Colonic mucosa (tissue), 4 donors: ENCODE measurements at regions not wholly inside any gene's neighbourhood (a gene's known extent, or its start where the extent isn't known, plus 50 kb on each side); places are given as distances from the start of the nearest gene placed in this dataset.

ENCODE experiments used
- DNase-seq: peaks from one replicate; pipeline ENCODE4 v3.0.0-alpha.2; 2020
- H3K27ac ChIP-seq: fragments of 200-600 bp; one replicate; pipeline ENCODE4 v1.8.0; 2021
- H3K27me3 ChIP-seq: fragments of 200-600 bp; one replicate; pipeline ENCODE4 v1.8.0; 2021
- H3K36me3 ChIP-seq: fragments of 200-600 bp; one replicate; pipeline ENCODE4 v1.8.0; 2021
- H3K4me1 ChIP-seq: fragments of 200-600 bp; one replicate; pipeline ENCODE4 v1.8.0; 2021; ENCODE audit warnings: mild to moderate bottlenecking
- H3K4me3 ChIP-seq: fragments of 200-600 bp; one replicate; pipeline ENCODE4 v1.8.0; 2021
- H3K9ac ChIP-seq, 2 donors: one replicate each; pipeline ENCODE4 v1.7.0; 2013; ENCODE audit warnings: control low read depth in 2 of 2, low read depth in 2 of 2, low read length in 2 of 2
- H3K9me3 ChIP-seq: fragments of 200-600 bp; one replicate; pipeline ENCODE4 v1.8.0; 2021
- intact Hi-C: fragments of 100-400 bp; cut with DNase I; formaldehyde crosslinking; loops from one replicate; pipeline ENCODE4 v1.14.1; 2022
- TF ChIP-seq, protein P1 (sequence below): fragments of 200-600 bp; IDR thresholded peaks from one replicate; pipeline ENCODE4 v1.8.0; 2022; ENCODE audit warnings: antibody characterized with exemption, mild to moderate bottlenecking
- donor health status: healthy.
- donor health status: DM: no; HTN: no; CAD: no.
- donor health status: DM: no; HTN: no; CAD: no.

DNA sequence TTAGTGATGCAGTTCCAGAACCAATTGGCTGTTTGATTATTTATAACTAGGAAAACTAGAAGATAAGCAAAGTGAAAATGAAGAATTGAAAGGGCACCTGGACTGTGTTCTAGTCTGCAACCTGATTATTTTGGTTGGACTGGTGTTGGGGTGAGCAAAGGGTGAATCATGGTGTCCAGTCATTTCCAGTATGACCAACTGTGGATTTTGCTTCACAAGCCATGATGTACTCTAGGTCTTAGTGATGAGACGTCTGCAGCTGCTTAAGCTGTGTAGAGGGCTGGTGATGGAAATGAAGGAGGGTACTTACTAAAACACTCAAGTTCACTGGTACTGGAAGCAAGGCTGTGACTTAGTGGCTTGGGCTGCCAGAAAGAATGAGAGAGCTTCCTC is 193.2 kb upstream of the FRMD6 start:
- no peak overlapping the region for H3K27ac ChIP-seq
- no peaks in the 10 kb centered on the region for H3K9me3 ChIP-seq
- no peak overlapping the region for H3K9ac ChIP-seq
- intact Hi-C loops = no loop called here
- TF ChIP-seq, protein P1, sequence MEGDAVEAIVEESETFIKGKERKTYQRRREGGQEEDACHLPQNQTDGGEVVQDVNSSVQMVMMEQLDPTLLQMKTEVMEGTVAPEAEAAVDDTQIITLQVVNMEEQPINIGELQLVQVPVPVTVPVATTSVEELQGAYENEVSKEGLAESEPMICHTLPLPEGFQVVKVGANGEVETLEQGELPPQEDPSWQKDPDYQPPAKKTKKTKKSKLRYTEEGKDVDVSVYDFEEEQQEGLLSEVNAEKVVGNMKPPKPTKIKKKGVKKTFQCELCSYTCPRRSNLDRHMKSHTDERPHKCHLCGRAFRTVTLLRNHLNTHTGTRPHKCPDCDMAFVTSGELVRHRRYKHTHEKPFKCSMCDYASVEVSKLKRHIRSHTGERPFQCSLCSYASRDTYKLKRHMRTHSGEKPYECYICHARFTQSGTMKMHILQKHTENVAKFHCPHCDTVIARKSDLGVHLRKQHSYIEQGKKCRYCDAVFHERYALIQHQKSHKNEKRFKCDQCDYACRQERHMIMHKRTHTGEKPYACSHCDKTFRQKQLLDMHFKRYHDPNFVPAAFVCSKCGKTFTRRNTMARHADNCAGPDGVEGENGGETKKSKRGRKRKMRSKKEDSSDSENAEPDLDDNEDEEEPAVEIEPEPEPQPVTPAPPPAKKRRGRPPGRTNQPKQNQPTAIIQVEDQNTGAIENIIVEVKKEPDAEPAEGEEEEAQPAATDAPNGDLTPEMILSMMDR = no peak
- no peaks in the 10 kb centered on the region for H3K4me1 ChIP-seq
- DNase-seq = no peak
- no peak overlapping the region for H3K4me3 ChIP-seq
- no peaks in the 10 kb centered on the region for H3K36me3 ChIP-seq
- no peaks in the 10 kb centered on the region for H3K27me3 ChIP-seq

DNA sequence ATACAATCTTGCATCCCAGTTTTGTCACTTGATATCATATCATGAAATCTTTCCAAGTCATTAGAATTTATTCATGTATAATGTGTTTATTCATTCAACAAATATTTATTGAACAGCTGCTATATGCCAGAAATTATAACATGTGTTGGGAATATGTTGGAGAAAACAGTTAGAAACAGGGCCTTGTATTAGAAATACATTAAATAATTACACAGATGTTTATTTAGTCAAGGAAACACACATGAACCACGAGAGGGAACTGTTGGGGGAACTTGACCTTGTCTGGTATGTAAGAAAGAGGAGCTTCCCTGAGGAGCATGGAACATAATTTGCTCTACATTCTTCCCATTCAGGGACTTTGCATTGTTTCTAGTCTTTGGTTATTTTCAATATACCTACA is 191.7 kb upstream of the FRMD6 start:
- TF ChIP-seq, protein P1 = no peak
- H3K9me3 ChIP-seq = no peaks in the 10 kb centered on the region
- H3K36me3 ChIP-seq = no peaks in the 10 kb centered on the region
- DNase-seq = no peak
- H3K27ac ChIP-seq = no peak overlapping the region
- H3K4me3 ChIP-seq = no peak overlapping the region
- no peak overlapping the region for H3K9ac ChIP-seq
- intact Hi-C loops = no loop called here
- H3K4me1 ChIP-seq = no peaks in the 10 kb centered on the region
- H3K27me3 ChIP-seq = no peaks in the 10 kb centered on the region

DNA sequence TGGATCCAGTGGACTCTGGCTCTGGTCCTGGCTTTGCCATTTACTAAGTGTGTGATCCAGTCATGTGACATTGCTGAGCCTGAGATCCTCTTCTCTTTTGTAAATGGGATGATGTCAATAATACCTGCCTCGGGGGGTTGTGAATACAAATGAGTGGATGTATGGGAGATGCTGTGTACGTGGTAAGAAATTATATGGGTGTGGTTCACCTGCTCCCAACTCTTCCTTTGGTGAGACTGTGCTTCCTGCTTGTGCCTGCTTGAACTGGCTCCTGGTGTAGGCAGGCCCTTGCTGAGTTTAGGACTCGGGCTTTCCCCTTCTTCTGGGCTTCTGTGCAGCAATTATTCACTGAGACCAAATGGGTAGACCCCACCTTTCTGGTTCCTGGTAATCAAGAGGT is 189.5 kb upstream of the FRMD6 start:
- no peak overlapping the region for H3K4me3 ChIP-seq
- no peaks in the 10 kb centered on the region for H3K36me3 ChIP-seq
- no peak overlapping the region for H3K9ac ChIP-seq
- no peaks in the 10 kb centered on the region for H3K4me1 ChIP-seq
- intact Hi-C loops = no loop called here
- H3K27ac ChIP-seq = no peak overlapping the region
- DNase-seq = no peak
- TF ChIP-seq, protein P1 = no peak
- no peaks in the 10 kb centered on the region for H3K9me3 ChIP-seq
- H3K27me3 ChIP-seq = no peaks in the 10 kb centered on the region

DNA sequence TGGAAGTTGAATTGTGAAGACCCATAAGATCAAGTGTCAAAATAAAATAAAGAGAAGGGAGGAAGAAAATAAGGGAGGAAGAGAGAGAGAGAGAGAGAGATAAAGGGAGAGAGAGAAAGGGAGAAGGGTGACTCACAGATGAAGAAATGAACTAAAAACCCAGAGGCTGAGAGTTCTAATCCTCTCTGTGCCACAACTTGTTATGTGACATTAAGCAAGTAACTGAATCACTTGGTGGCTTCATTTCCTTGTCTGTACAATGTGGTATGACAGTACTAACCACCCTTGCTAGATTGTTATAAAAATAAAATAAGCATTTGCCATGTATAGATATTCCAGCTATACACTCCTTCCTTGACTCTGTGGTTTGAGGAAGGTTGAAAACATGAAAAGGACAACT is 189.0 kb upstream of the FRMD6 start:
- H3K9me3 ChIP-seq = no peaks in the 10 kb centered on the region
- no peak overlapping the region for H3K9ac ChIP-seq
- TF ChIP-seq, protein P1 = no peak
- intact Hi-C loops = no loop called here
- H3K4me1 ChIP-seq = no peaks in the 10 kb centered on the region
- H3K27ac ChIP-seq = no peak overlapping the region
- H3K36me3 ChIP-seq = no peaks in the 10 kb centered on the region
- H3K27me3 ChIP-seq = no peaks in the 10 kb centered on the region
- DNase-seq = no peak
- no peak overlapping the region for H3K4me3 ChIP-seq

DNA sequence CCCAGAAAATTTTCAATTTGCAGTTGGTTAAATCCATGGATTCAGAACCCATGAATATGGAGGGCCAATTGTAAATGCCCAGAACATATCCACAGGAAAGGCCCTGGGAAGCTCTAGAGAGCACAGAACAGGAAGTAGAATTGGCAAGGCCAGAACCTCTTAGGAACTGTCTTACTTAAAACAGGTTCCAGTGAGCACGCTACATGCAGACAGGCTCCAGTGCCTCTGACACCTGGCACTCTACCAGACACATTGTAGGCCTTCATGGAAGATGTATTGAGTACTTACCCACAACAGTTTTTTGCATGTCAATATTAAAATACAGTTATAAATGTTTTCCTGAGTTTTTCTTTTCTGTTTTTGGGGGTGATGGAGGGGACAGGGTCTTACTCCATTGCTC is 188.2 kb upstream of the FRMD6 start:
- intact Hi-C loops = no loop called here
- DNase-seq = no peak
- Histone ChIP-seq H3K36me3 (no peaks in the 10 kb centered on the region), H3K27me3 (no peaks in the 10 kb centered on the region), H3K4me3 (no peak overlapping the region), H3K27ac (no peak overlapping the region), H3K9me3 (no peaks in the 10 kb centered on the region), H3K9ac (no peak overlapping the region), H3K4me1 (no peaks in the 10 kb centered on the region)
- TF ChIP-seq, protein P1 = no peak

DNA sequence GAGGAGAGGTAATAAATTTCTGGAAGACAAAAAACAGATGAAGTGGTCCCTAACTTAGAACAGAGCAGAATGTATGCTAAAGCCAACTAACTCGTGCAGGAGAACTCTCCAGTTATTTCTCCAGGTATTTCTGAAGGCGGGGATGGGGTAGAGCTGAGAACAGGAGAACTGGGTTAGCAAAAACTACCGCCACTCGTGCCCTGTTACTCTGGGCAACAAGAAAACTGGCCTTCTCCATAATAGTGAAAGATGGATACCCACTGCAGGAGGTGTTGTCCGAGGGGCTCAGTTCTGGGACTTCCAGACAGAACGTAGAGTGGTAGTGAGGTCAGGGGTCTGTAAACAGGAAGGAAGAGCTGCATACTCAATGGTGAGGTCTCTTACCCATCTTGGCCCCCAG is 187.3 kb upstream of the FRMD6 start:
- H3K4me1 ChIP-seq = no peaks in the 10 kb centered on the region
- no peak overlapping the region for H3K4me3 ChIP-seq
- no peaks in the 10 kb centered on the region for H3K36me3 ChIP-seq
- TF ChIP-seq, protein P1 = no peak
- intact Hi-C loops = no loop called here
- DNase-seq = no peak
- no peaks in the 10 kb centered on the region for H3K9me3 ChIP-seq
- no peak overlapping the region for H3K9ac ChIP-seq
- H3K27ac ChIP-seq = no peak overlapping the region
- H3K27me3 ChIP-seq = no peaks in the 10 kb centered on the region
